Stomach smooth muscle (tissue), 2 donors: ENCODE measurements at regions not wholly inside any gene's neighbourhood (a gene's known extent, or its start where the extent isn't known, plus 50 kb on each side); places are given as distances from the start of the nearest gene placed in this dataset.
"Not testable (repeated sequence)": the region's sequence is repeated elsewhere in the genome, so short reads cannot be mapped to it uniquely, and the experiment has no call there.

ENCODE experiments used
- H3K27ac ChIP-seq: one replicate; pipeline ENCODE4 v1.7.0; 2013; ENCODE audit warnings: mild to moderate bottlenecking, low read length, inconsistent platforms
- H3K27me3 ChIP-seq, 2 donors: one replicate each; pipeline ENCODE4 v1.7.0; 2013; ENCODE audit warnings: low read length in 2 of 2; ENCODE audit not compliant: insufficient read depth in 2 of 2, control insufficient read depth in 1 of 2
- H3K36me3 ChIP-seq, 2 donors: one replicate each; pipeline ENCODE4 v1.7.0; 2013; ENCODE audit warnings: low read length in 2 of 2; ENCODE audit not compliant: control insufficient read depth in 2 of 2, insufficient read depth in 2 of 2
- H3K4me1 ChIP-seq: one replicate; pipeline ENCODE4 v1.7.0; 2013; ENCODE audit warnings: low read length; ENCODE audit not compliant: control insufficient read depth, insufficient read depth
- H3K4me3 ChIP-seq, 2 donors: one replicate each; pipeline ENCODE4 v1.7.0; 2013; ENCODE audit warnings: low read length in 2 of 2
- H3K9ac ChIP-seq, 2 donors: one replicate each; pipeline ENCODE4 v1.7.0; 2013; ENCODE audit warnings: low read length in 2 of 2, mild to moderate bottlenecking in 1 of 2
- H3K9me3 ChIP-seq, 2 donors: one replicate each; pipeline ENCODE4 v1.7.0; 2013; ENCODE audit warnings: low read length in 2 of 2; ENCODE audit not compliant: control insufficient read depth in 2 of 2
- donor health status: healthy.
- donor health status: Pancreatic carcinoma.

GRCh38 chr3:124360563-124360962 lies 368.6 kb upstream of the ROPN1 start:
- Histone ChIP-seq H3K4me3 (no peak overlapping the region), H3K36me3 (no peaks in the 10 kb centered on the region), H3K9ac (no peak overlapping the region), H3K4me1 (peaks cover 3% of the 10 kb centered on the region), H3K27ac (no peak overlapping the region), H3K27me3 (no peaks in the 10 kb centered on the region), H3K9me3 (no peaks in the 10 kb centered on the region)

GRCh38 chr3:124361566-124361965 lies 368.7 kb upstream of the UMPS start:
- Histone ChIP-seq H3K9me3 (no peaks in the 10 kb centered on the region), H3K9ac (no peak overlapping the region), H3K4me1 (peaks cover 3% of the 10 kb centered on the region), H3K27ac (no peak overlapping the region), H3K27me3 (no peaks in the 10 kb centered on the region), H3K4me3 (no peak overlapping the region), H3K36me3 (no peaks in the 10 kb centered on the region)

GRCh38 chr3:124362455-124362854 lies 367.8 kb upstream of the UMPS start:
- Histone ChIP-seq H3K9me3 (no peaks in the 10 kb centered on the region), H3K4me1 (peaks cover 3% of the 10 kb centered on the region), H3K9ac (no peak overlapping the region), H3K27ac (no peak overlapping the region), H3K36me3 (no peaks in the 10 kb centered on the region), H3K27me3 (no peaks in the 10 kb centered on the region), H3K4me3 (no peak overlapping the region)

- Histone ChIP-seq H3K4me3 (no peak overlapping the region), H3K9ac (no peak overlapping the region), H3K27me3 (no peaks in the 10 kb centered on the region), H3K4me1 (peaks cover 3% of the 10 kb centered on the region), H3K9me3 (no peaks in the 10 kb centered on the region), H3K36me3 (no peaks in the 10 kb centered on the region), H3K27ac (no peak overlapping the region)
These were observed 366.8 kb upstream of the UMPS start for GRCh38 chr3:124363476-124363875.

- no peaks in the 10 kb centered on the region for H3K9me3 ChIP-seq
- no peak overlapping the region for H3K4me3 ChIP-seq
- H3K9ac ChIP-seq = no peak overlapping the region
- H3K27ac ChIP-seq = no peak overlapping the region
- no peaks in the 10 kb centered on the region for H3K36me3 ChIP-seq
- peaks cover 3% of the 10 kb centered on the region for H3K4me1 ChIP-seq
- no peaks in the 10 kb centered on the region for H3K27me3 ChIP-seq
These were observed 365.8 kb upstream of the UMPS start for GRCh38 chr3:124364317-124365020.

- not testable (repeated sequence) for H3K36me3 ChIP-seq, H3K27ac ChIP-seq, H3K9ac ChIP-seq, H3K4me1 ChIP-seq, H3K4me3 ChIP-seq, H3K9me3 ChIP-seq, H3K27me3 ChIP-seq
These were observed 363.6 kb upstream of the UMPS start for GRCh38 chr3:124366655-124367054.

- Histone ChIP-seq H3K9ac (no peak overlapping the region), H3K4me3 (no peak overlapping the region), H3K27me3 (no peaks in the 10 kb centered on the region), H3K9me3 (no peaks in the 10 kb centered on the region), H3K4me1 (no peaks in the 10 kb centered on the region), H3K27ac (no peak overlapping the region), H3K36me3 (no peaks in the 10 kb centered on the region)
These were observed 357.5 kb upstream of the UMPS start for GRCh38 chr3:124372775-124373174.

GRCh38 chr3:124373524-124373923 lies 356.7 kb upstream of the UMPS start:
- Histone ChIP-seq H3K27me3 (no peaks in the 10 kb centered on the region), H3K4me3 (no peak overlapping the region), H3K9ac (no peak overlapping the region), H3K36me3 (no peaks in the 10 kb centered on the region), H3K9me3 (no peaks in the 10 kb centered on the region), H3K27ac (no peak overlapping the region), H3K4me1 (no peaks in the 10 kb centered on the region)

- H3K27me3 ChIP-seq = no peaks in the 10 kb centered on the region
- no peak overlapping the region for H3K4me3 ChIP-seq
- no peaks in the 10 kb centered on the region for H3K9me3 ChIP-seq
- H3K27ac ChIP-seq = no peak overlapping the region
- no peaks in the 10 kb centered on the region for H3K4me1 ChIP-seq
- no peak overlapping the region for H3K9ac ChIP-seq
- H3K36me3 ChIP-seq = no peaks in the 10 kb centered on the region
These were observed 355.7 kb upstream of the UMPS start for GRCh38 chr3:124374583-124374982.

GRCh38 chr3:124381575-124382333 lies 348.5 kb upstream of the UMPS start:
- Histone ChIP-seq H3K27ac (no peak overlapping the region), H3K27me3 (no peaks in the 10 kb centered on the region), H3K36me3 (no peaks in the 10 kb centered on the region), H3K4me3 (no peak overlapping the region), H3K4me1 (no peaks in the 10 kb centered on the region), H3K9me3 (no peaks in the 10 kb centered on the region), H3K9ac (no peak overlapping the region)

- H3K9ac ChIP-seq = no peak overlapping the region
- H3K36me3 ChIP-seq = peaks cover 0 to 3% of the 10 kb centered on the region in 2 donors
- H3K9me3 ChIP-seq = no peaks in the 10 kb centered on the region
- no peak overlapping the region for H3K4me3 ChIP-seq
- no peak overlapping the region for H3K27ac ChIP-seq
- no peaks in the 10 kb centered on the region for H3K4me1 ChIP-seq
- no peaks in the 10 kb centered on the region for H3K27me3 ChIP-seq
These were observed 347.2 kb upstream of the UMPS start for GRCh38 chr3:124383051-124383450.
